Fibroblast of skin of left biceps (primary cell): ENCODE measurements at regions not wholly inside any gene's neighbourhood (a gene's known extent, or its start where the extent isn't known, plus 50 kb on each side); places are given as distances from the start of the nearest gene placed in this dataset.

Experiments used
- DNase-seq, 2 experiments: peaks; one replicate each; pipeline ENCODE4 v3.0.0-alpha.2; 2013; ENCODE audit warnings: low read depth in 2 of 2

GRCh38 chr11:19474211-19474610, 233.5 kb upstream of the E2F8 start:
- no peak for DNase-seq

- no peak for DNase-seq
Observed at GRCh38 chr11:19472679-19473078, 231.9 kb upstream of the E2F8 start.

- no peak for DNase-seq
Observed at GRCh38 chr11:19467904-19468303, 227.2 kb upstream of the E2F8 start.

- DNase-seq = no peak
Observed at GRCh38 chr11:19466314-19466713, 225.6 kb upstream of the E2F8 start.

GRCh38 chr11:19463976-19464375, 223.2 kb upstream of the E2F8 start:
- DNase-seq = no peak

GRCh38 chr11:19460718-19461405, 220.1 kb upstream of the E2F8 start:
- DNase-seq = no peak

GRCh38 chr11:19459240-19459639, 218.5 kb upstream of the E2F8 start:
- DNase-seq = no peak

GRCh38 chr11:19458721-19459120, 218.0 kb upstream of the E2F8 start:
- DNase-seq = no peak

- DNase-seq = no peak
Observed at GRCh38 chr11:19458231-19458630, 217.5 kb upstream of the E2F8 start.

- no peak for DNase-seq
Observed at GRCh38 chr11:19455731-19456130, 215.0 kb upstream of the E2F8 start.

GRCh38 chr11:19453651-19454257, 213.0 kb upstream of the E2F8 start:
- DNase-seq = no peak

- DNase-seq = no peak
Observed at GRCh38 chr11:19451609-19452008, 210.9 kb upstream of the E2F8 start.

- no peak for DNase-seq
Observed at GRCh38 chr11:19450282-19450681, 209.5 kb upstream of the E2F8 start.

GRCh38 chr11:19448651-19449050, 207.9 kb upstream of the E2F8 start:
- no peak for DNase-seq

- no peak for DNase-seq
Observed at GRCh38 chr11:19447150-19447566, 206.4 kb upstream of the E2F8 start.

- DNase-seq = no peak
Observed at GRCh38 chr11:19445771-19446170, 205.0 kb upstream of the E2F8 start.

GRCh38 chr11:19444231-19444630, 203.5 kb upstream of the E2F8 start:
- no peak for DNase-seq

- DNase-seq = no peak
Observed at GRCh38 chr11:19442554-19442910, 201.8 kb upstream of the E2F8 start.

- peak; percentile 77 to 83 for DNase-seq
Observed at GRCh38 chr11:19441752-19442553, 201.2 kb upstream of the E2F8 start.

- DNase-seq = no peak
Observed at GRCh38 chr11:19441288-19441687, 200.5 kb upstream of the E2F8 start.

GRCh38 chr11:19437760-19438159, 197.0 kb upstream of the E2F8 start:
- DNase-seq = no peak

- DNase-seq = no peak
Observed at GRCh38 chr11:19436932-19437331, 196.2 kb upstream of the E2F8 start.
